Endometrium (tissue), 2 donors: ENCODE measurements at regions not wholly inside any gene's neighbourhood (a gene's known extent, or its start where the extent isn't known, plus 50 kb on each side); places are given as distances from the start of the nearest gene placed in this dataset.
A peak's percentile ranks its signal among the peaks of the same experiment; 100 is the strongest.

ENCODE experiments used
- FAIRE-seq: peaks from 2 replicates; lab custom pipeline; 2012; peaks lifted over from hg19 to GRCh38; lab: Jason Lieb, UNC
- donor health status: control.
- donor health status: control.

GRCh38 chr12:63228853-63229252 lies 77.9 kb upstream of the AVPR1A start:
- no peak for FAIRE-seq

DNA sequence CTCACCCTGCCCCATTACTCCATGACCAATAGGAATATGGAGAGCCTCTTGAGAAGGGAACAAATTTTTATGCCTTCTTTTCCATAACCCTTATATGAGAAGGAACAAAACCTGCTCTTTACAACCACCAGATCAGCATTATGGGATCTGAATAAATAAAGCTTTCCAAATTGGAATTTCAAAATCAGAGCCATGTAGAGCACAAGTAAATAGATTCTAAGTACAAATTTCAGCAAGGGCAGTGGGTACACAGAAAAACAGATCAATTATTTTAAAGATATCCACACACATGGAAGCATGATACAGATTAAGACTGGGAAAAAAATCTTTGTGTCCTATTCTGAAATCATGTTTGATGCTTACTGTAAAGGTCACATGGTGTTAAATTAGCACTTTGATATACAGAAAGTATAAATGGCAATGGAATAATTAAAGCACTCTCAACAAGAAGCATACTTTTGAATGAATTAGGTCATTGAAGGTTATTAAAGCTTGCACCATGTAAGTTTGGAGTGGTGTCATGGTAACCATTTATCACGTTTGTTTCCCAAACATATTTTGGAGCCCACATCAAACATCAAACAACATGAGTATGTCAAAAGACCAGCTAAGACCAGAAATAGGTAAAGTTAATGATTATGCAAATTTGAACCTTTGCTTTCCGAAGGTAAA lies 75.9 kb upstream of the AVPR1A start:
- FAIRE-seq: no peak

- FAIRE-seq: no peak
Observed at GRCh38 chr12:63224396-63224795, 73.4 kb upstream of the AVPR1A start.

DNA sequence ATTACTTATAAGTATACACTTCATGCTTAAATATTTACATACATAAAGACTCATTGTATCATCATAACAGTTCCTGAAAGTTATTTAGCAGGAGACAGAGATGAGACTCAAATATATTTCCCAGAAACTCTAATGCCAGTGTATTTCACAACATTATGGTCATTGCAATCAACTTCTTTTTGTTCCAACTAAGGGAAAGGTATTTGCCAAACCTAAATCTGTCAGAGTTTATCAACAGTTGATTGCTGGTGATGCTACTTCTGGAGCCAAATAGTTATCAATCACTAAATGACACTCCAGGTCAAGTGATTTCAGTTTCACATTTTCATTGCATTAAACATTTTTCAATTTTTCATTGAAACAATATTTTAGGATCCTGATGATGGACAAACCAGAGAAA lies 72.1 kb upstream of the AVPR1A start:
- no peak for FAIRE-seq

GRCh38 chr12:63222582-63222981 lies 71.6 kb upstream of the AVPR1A start:
- FAIRE-seq: no peak

DNA sequence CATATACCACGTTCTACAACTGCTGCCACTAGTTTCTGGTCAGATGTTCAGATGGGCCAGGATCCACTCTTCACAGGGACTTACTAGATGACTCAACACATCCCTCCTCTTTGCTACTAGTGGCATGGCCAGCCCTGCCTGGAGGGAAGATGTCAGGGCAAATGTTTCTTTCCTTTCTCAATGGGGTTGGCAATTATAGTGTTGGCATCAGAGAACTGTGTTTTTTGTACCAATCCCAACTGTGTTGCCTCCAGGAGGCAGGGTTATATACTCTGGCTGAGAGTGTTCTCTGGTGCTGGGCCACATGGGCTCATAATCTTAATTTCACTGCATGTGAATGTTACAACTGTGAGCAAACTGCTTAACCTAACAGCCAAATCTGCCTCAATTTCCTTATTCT lies 69.9 kb upstream of the AVPR1A start:
- FAIRE-seq: no peak

DNA sequence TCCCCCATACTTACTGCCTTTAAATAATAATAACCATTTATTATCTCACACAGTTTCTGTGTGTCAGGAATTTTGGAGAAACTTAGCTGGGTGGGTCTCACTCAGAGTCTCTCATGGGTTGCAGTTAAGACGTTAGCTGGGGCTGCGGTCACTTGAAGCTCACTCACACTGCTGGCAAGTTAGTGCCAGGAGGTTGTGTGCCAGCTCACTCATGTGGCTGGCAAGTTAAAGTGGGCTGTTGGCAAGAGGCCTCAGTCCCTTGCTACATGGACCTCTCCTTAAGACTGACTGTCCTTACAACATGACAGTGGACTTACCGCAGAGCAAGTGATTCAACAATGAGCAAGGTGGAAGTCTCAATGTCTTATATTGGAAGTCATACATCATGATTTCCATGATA lies 61.3 kb upstream of the AVPR1A start:
- FAIRE-seq: no peak

GRCh38 chr12:63208956-63209355 lies 58.0 kb upstream of the AVPR1A start:
- FAIRE-seq: no peak

- peak; percentile 91 for FAIRE-seq
Observed at GRCh38 chr12:63206909-63207308, 55.9 kb upstream of the AVPR1A start.

- FAIRE-seq: no peak
Observed at GRCh38 chr12:63206494-63206893, 55.5 kb upstream of the AVPR1A start.
